Uterus (tissue), 3 donors: ENCODE measurements at regions not wholly inside any gene's neighbourhood (a gene's known extent, or its start where the extent isn't known, plus 50 kb on each side); places are given as distances from the start of the nearest gene placed in this dataset.

Source experiments
- DNase-seq, 2 donors: peaks; one replicate each; pipeline ENCODE4 v3.0.0-alpha.2; 2019 to 2020
- H3K27ac ChIP-seq, 2 donors: fragments of 200-600 bp; sonication (generic); 1 replicate in 1 of 2; 2 replicates in 1 of 2; pipeline ENCODE4 v1.5.1; 2016 to 2018
- H3K27me3 ChIP-seq, 2 donors: fragments of 200-600 bp; sonication (generic); one replicate each; pipeline ENCODE4 v1.5.1; 2018 to 2019; ENCODE audit warnings: control low read depth in 1 of 2
- H3K36me3 ChIP-seq, 2 donors: fragments of 200-600 bp; sonication (generic); one replicate each; pipeline ENCODE4 v1.5.1; 2019; ENCODE audit warnings: control low read depth in 1 of 2
- H3K4me1 ChIP-seq, 2 donors: fragments of 200-600 bp; sonication (generic); one replicate each; pipeline ENCODE4 v1.5.1; 2018 to 2019; ENCODE audit warnings: control low read depth in 1 of 2
- H3K4me3 ChIP-seq, 2 donors: fragments of 200-600 bp; sonication (generic); 1 replicate in 1 of 2; 2 replicates in 1 of 2; pipeline ENCODE4 v1.5.1; 2018 to 2019; ENCODE audit warnings: mild to moderate bottlenecking in 1 of 2
- H3K9me3 ChIP-seq, 2 donors: fragments of 200-600 bp; sonication (generic); one replicate each; pipeline ENCODE4 v1.5.1; 2019; ENCODE audit warnings: control low read depth in 1 of 2
- POLR2A ChIP-seq, 2 donors: fragments of 450-650 bp; IDR thresholded peaks; one replicate each; pipeline ENCODE4 v1.6.1; 2016; ENCODE audit warnings: antibody characterized with exemption in 2 of 2, mild to moderate bottlenecking in 1 of 2, moderate library complexity in 1 of 2
- intact Hi-C: fragments of 100-400 bp; cut with DNase I; formaldehyde crosslinking; loops from one replicate; pipeline ENCODE4 v1.15.1; 2023; ENCODE audit warnings: low total_unique reads
- TF ChIP-seq, protein P1 (sequence below), 4 experiments: fragments of 200-600 bp in 2 of 4; fragments of 450-650 bp in 2 of 4; sonication (generic) in 2 of 4; IDR thresholded peaks; one replicate each; pipeline ENCODE4 v1.5.1; 2016 to 2019; ENCODE audit warnings: antibody characterized with exemption in 4 of 4, mild to moderate bottlenecking in 2 of 4, moderate library complexity in 1 of 4
- donor health status: DM: yes; HTN: yes; CAD: no.

DNA sequence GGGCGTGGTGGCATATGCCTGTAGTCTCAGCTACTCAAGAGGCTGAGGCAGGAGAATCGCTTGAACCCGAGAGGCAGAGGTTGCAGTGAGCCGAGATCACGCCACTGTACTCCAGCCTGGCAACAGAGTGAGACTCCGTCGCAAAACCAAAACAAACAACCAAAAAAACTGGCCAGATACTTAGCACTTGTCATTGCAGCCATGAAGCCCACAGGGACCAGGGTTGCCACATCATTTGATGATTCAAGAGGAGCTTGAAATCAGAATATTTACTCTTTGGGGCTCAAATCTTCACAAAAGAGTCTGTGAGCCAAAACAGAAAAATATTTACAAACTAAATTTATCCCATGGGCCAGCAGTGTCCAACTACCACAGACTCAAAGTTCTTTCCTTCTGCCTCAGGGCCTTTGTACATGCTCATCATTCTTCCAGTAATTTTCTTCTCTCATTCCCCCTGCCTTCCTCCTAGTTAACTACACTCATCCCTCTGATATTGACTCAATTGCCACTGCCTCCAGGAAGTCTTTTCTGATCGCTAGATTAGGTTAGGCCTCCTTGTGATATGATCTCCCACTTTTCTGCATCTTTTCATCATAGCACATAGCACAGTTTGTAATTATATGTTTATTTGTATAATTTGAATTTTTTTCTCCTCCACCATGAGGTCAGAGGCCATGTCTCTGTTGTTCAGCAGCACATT, 130.8 kb upstream of the PLEKHG7 start:
- DNase-seq: no peak
- Histone ChIP-seq H3K9me3 (no peaks in the 10 kb centered on the region), H3K4me1 (no peaks in the 10 kb centered on the region), H3K36me3 (no peaks in the 10 kb centered on the region), H3K27me3 (no peaks in the 10 kb centered on the region), H3K27ac (no peak overlapping the region), H3K4me3 (no peak overlapping the region)
- intact Hi-C loops: loop anchor here (5.0 kb wide), 1 partner anchor 425 kb away; the partner anchor contains the start of gene BTG1
- TF ChIP-seq POLR2A (IDR thresholded peaks at IDR 0.05): no peak
- TF ChIP-seq, protein P1, sequence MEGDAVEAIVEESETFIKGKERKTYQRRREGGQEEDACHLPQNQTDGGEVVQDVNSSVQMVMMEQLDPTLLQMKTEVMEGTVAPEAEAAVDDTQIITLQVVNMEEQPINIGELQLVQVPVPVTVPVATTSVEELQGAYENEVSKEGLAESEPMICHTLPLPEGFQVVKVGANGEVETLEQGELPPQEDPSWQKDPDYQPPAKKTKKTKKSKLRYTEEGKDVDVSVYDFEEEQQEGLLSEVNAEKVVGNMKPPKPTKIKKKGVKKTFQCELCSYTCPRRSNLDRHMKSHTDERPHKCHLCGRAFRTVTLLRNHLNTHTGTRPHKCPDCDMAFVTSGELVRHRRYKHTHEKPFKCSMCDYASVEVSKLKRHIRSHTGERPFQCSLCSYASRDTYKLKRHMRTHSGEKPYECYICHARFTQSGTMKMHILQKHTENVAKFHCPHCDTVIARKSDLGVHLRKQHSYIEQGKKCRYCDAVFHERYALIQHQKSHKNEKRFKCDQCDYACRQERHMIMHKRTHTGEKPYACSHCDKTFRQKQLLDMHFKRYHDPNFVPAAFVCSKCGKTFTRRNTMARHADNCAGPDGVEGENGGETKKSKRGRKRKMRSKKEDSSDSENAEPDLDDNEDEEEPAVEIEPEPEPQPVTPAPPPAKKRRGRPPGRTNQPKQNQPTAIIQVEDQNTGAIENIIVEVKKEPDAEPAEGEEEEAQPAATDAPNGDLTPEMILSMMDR (IDR thresholded peaks at IDR 0.05): no peak

DNA sequence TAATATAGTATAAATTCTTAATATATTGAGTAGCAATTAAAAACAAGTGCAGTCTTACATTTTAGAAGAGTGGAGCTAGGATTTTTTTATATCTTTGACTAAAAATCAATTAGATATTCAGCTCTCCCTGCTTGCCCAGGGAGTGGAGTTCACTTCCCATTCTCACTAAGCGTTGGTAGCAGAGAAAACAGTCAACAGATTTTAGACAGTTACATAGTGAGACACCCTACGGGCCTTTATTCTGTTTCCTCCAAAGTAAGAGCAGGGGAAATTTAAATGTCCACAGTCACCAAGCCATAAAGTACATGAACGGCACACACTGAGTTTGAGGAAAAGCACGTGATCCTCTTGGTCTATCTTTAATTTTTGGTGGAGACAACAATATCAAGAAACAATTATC, 131.6 kb upstream of the PLEKHG7 start:
- no peak for TF ChIP-seq POLR2A (IDR thresholded peaks at IDR 0.05)
- Histone ChIP-seq H3K27ac (peak overlapping the region in 1 of 2 donors; percentile 35), H3K4me1 (no peaks in the 10 kb centered on the region), H3K9me3 (no peaks in the 10 kb centered on the region), H3K27me3 (no peaks in the 10 kb centered on the region), H3K36me3 (no peaks in the 10 kb centered on the region), H3K4me3 (no peak overlapping the region)
- no peak for DNase-seq
- intact Hi-C loops: loop anchor here (5.0 kb wide), 1 partner anchor 424 kb away; the partner anchor contains the start of gene BTG1

DNA sequence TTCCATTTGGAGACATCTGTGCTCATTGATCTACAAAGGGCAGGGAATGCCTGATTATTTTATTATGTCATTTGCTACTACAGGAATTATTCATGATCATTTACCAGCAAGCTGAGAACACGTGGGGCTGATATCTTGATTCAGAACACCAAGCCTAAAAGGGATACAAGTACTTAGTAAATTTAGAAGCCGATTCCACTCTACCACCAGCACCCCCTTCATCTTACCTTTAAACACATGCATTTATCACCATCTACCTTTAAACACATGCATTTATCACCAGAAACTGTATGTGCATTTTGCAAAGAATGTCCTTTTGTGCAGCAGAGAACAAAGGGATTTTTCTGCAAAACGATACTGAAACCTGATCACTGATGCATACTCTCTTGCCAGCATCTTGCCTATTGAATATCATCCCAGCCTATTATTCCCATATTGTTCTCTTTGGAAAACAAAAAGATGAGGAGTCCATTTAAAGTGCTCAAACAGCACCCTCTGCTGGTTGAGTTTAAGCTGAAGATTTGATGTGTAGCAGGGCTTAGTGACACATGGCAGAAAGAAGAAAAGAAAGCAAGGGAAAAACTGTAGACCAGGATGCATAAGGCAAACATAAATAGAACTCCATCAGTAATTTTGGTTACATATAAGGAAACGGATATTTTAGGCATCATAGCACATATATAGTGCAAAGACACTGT, 132.6 kb upstream of the PLEKHG7 start:
- DNase-seq: peak; percentile 41 to 81
- TF ChIP-seq POLR2A (IDR thresholded peaks at IDR 0.05): no peak
- TF ChIP-seq, protein P1 (IDR thresholded peaks at IDR 0.05): peak; percentile 76 to 94 (median 83)
- peak overlapping the region in 1 of 2 donors; percentile 28 for H3K27ac ChIP-seq
- H3K27me3 ChIP-seq: no peaks in the 10 kb centered on the region
- H3K4me1 ChIP-seq: no peaks in the 10 kb centered on the region
- intact Hi-C loops: loop anchor here (5.0 kb wide), 1 partner anchor 423 kb away; the partner anchor contains the start of gene BTG1
- H3K4me3 ChIP-seq: no peak overlapping the region
- no peaks in the 10 kb centered on the region for H3K36me3 ChIP-seq
- H3K9me3 ChIP-seq: no peaks in the 10 kb centered on the region

DNA sequence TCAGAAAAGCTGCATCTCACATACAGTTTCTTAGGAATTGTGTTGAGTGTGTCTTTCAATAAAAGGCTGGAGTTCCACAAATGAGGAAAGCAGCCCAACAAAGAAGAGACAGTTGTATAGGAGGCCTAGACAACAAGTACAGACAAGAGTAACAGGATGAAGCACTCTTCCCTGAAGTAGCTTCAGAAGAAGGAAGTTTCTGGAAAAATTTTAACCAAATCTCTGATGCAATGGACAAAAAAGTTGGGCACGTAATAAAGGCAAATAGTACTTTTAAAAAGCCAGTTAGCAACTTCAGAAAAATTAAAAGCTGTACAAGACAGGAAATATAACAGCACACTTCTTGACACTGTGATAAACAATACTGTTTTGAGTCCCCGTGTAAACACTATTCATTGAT, 134.1 kb upstream of the PLEKHG7 start:
- intact Hi-C loops: no loop called here
- no peak overlapping the region for H3K4me3 ChIP-seq
- no peaks in the 10 kb centered on the region for H3K4me1 ChIP-seq
- H3K9me3 ChIP-seq: no peaks in the 10 kb centered on the region
- no peak for TF ChIP-seq POLR2A (IDR thresholded peaks at IDR 0.05)
- TF ChIP-seq, protein P1 (IDR thresholded peaks at IDR 0.05): no peak
- no peaks in the 10 kb centered on the region for H3K27me3 ChIP-seq
- DNase-seq: no peak
- H3K36me3 ChIP-seq: no peaks in the 10 kb centered on the region
- H3K27ac ChIP-seq: peak overlapping the region; percentile 1 to 28

DNA sequence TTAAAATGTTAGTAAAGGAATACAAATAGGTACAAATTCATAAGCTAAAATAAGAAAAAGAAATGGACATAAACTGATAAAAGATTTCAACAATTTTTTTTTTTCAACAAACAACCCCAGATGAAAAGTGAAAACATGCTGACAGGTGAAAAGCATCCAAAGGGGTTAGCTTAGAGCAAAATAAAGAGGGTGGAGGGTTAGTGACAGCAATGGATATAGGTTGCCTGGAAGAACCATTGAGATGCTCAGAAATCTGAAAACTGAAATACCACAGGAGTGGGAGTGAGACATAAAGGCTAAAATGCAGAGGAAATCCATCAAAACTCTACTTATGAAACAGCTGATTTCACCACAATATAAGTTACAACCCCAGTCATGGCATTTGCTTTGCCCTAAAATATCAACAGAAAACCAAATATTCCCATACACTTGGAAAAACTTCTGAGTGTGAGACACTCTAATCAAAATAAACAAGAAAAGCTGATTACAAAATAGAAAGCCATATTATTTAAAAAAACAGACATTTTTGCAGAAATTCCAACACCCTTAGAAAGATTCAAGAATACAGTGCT, 136.3 kb upstream of the PLEKHG7 start:
- H3K36me3 ChIP-seq: no peaks in the 10 kb centered on the region
- H3K27me3 ChIP-seq: no peaks in the 10 kb centered on the region
- no peak for DNase-seq
- no peak overlapping the region for H3K4me3 ChIP-seq
- no peaks in the 10 kb centered on the region for H3K4me1 ChIP-seq
- H3K9me3 ChIP-seq: no peaks in the 10 kb centered on the region
- TF ChIP-seq POLR2A (IDR thresholded peaks at IDR 0.05): no peak
- TF ChIP-seq, protein P1 (IDR thresholded peaks at IDR 0.05): no peak
- H3K27ac ChIP-seq: no peak overlapping the region
- intact Hi-C loops: no loop called here
